B cell (primary cell): ENCODE measurements at regions not wholly inside any gene's neighbourhood (a gene's known extent, or its start where the extent isn't known, plus 50 kb on each side); places are given as distances from the start of the nearest gene placed in this dataset.

Source experiments
- ATAC-seq: fragments of 200-7000 bp; cut with Tn5 transposase; one replicate; pipeline ENCODE4 v1.10.0; 2021; ENCODE audit warnings: low read depth, mild to moderate bottlenecking, moderate number of reproducible peaks, moderate library complexity
- CTCF ChIA-PET: fragments of 350-600 bp; sonication (Branson Sonifier 250); formaldehyde crosslinking; loops from one replicate; lab custom pipeline; 2021; ENCODE audit warnings: antibody characterized with exemption, inconsistent platforms; lab: Charles Lee
- POLR2A ChIA-PET: fragments of 350-600 bp; sonication (Branson Sonifier 250); formaldehyde crosslinking; loops from one replicate; lab custom pipeline; 2021; ENCODE audit warnings: antibody characterized with exemption; lab: Charles Lee
- DNase-seq: peaks from one replicate; pipeline ENCODE4 v3.0.0; 2013
- H2AFZ ChIP-seq: 2 replicates; pipeline ENCODE4 v1.6.1; 2012; ENCODE audit warnings: mild to moderate bottlenecking, low read depth, low read length; ENCODE audit not compliant: insufficient read depth, poor library complexity, severe bottlenecking
- H3K27ac ChIP-seq, 2 donors: 1 replicate in 1 of 2; 2 replicates in 1 of 2; pipeline ENCODE4 v1.5.1; 2012 to 2013; ENCODE audit warnings: low read length in 2 of 2, mild to moderate bottlenecking in 2 of 2, moderate library complexity in 1 of 2
- H3K27me3 ChIP-seq, 4 experiments: fragments of 200-600 bp in 1 of 4; sonication (generic) in 1 of 4; replicated peaks in 1 of 4; 1 replicate in 2 of 4; 2 replicates in 2 of 4; pipeline versions ENCODE4 v1.6.1 to v1.7.0; 2013 to 2016; ENCODE audit warnings: low read length in 3 of 4, mild to moderate bottlenecking in 2 of 4, mixed read lengths in 1 of 4, moderate library complexity in 1 of 4; ENCODE audit not compliant: insufficient read depth in 4 of 4, control insufficient read depth in 3 of 4; ENCODE audit errors: control extremely low read depth in 1 of 4
- H3K36me3 ChIP-seq, 2 experiments: replicated peaks in 1 of 2; 1 replicate in 1 of 2; 2 replicates in 1 of 2; pipeline versions ENCODE4 v1.6.1 to v1.7.1; 2013; ENCODE audit warnings: low read length in 1 of 2; ENCODE audit not compliant: insufficient read depth in 2 of 2, control insufficient read depth in 1 of 2; ENCODE audit errors: control extremely low read depth in 1 of 2, extremely low read depth in 1 of 2
- H3K4me1 ChIP-seq, 2 donors: fragments of 200-600 bp in 1 of 2; sonication (generic) in 1 of 2; 1 replicate in 1 of 2; 2 replicates in 1 of 2; pipeline versions ENCODE4 v1.5.1 to v1.6.1; 2013 to 2017; ENCODE audit warnings: low read length in 2 of 2; ENCODE audit not compliant: control insufficient read depth in 2 of 2, insufficient read depth in 2 of 2
- H3K4me2 ChIP-seq: replicated peaks from 2 replicates; pipeline ENCODE3; 2012; ENCODE audit warnings: mild to moderate bottlenecking, low read depth, low read length; ENCODE audit not compliant: poor library complexity, severe bottlenecking
- H3K4me3 ChIP-seq, 5 experiments: fragments of 200-600 bp in 1 of 5; sonication (generic) in 1 of 5; 1 replicate in 3 of 5; 2 replicates in 2 of 5; pipeline versions ENCODE4 v1.5.1 to v1.7.0; 2011 to 2016; ENCODE audit warnings: low read length in 4 of 5, mild to moderate bottlenecking in 4 of 5, low read depth in 2 of 5, control low read depth in 1 of 5, moderate library complexity in 1 of 5; ENCODE audit not compliant: insufficient read depth in 1 of 5; ENCODE audit errors: control extremely low read depth in 1 of 5, extremely low read depth in 1 of 5
- H3K79me2 ChIP-seq: fragments of 200-600 bp; sonication (generic); one replicate; pipeline ENCODE4 v1.6.0; 2016; ENCODE audit warnings: low read length; ENCODE audit not compliant: control insufficient read depth, insufficient read depth
- H3K9ac ChIP-seq: fragments of 200-600 bp; sonication (generic); 2 replicates; pipeline ENCODE4 v1.6.1; 2017; ENCODE audit warnings: mild to moderate bottlenecking, low read length, moderate library complexity
- H3K9me3 ChIP-seq, 3 donors: one replicate each; pipeline versions ENCODE4 v1.6.1 to v1.7.1; 2013; ENCODE audit warnings: low read length in 2 of 3; ENCODE audit not compliant: control insufficient read depth in 2 of 3, insufficient read depth in 1 of 3; ENCODE audit errors: control extremely low read depth in 1 of 3
- H4K20me1 ChIP-seq: 2 replicates; pipeline ENCODE4 v1.6.0; 2012; ENCODE audit warnings: mild to moderate bottlenecking, low read length; ENCODE audit not compliant: insufficient read depth, control insufficient read depth, poor library complexity, severe bottlenecking
- H3K27ac Mint-ChIP-seq: one replicate; pipeline ENCODE4 v1.8.0; 2021; ENCODE audit warnings: mixed read lengths
- H3K27me3 Mint-ChIP-seq: one replicate; pipeline ENCODE4 v1.8.0; 2021; ENCODE audit warnings: mixed read lengths
- H3K4me1 Mint-ChIP-seq: one replicate; pipeline ENCODE4 v1.8.0; 2021; ENCODE audit warnings: mixed read lengths
- H3K4me3 Mint-ChIP-seq: one replicate; pipeline ENCODE4 v1.8.0; 2021; ENCODE audit warnings: mixed read lengths
- H3K9me3 Mint-ChIP-seq: one replicate; pipeline ENCODE4 v1.8.0; 2022; ENCODE audit warnings: mixed read lengths; ENCODE audit not compliant: insufficient read depth
- CTCF ChIP-seq: fragments of 200-600 bp; IDR thresholded peaks from one replicate; pipeline ENCODE4 v1.8.0; 2022; ENCODE audit warnings: antibody characterized with exemption, mild to moderate bottlenecking
- EZH2 ChIP-seq: IDR thresholded peaks from 2 replicates; pipeline ENCODE4 v1.6.1; 2012; ENCODE audit warnings: borderline replicate concordance, low read depth, mild to moderate bottlenecking, moderate library complexity, low read length; ENCODE audit not compliant: insufficient read depth, poor library complexity, severe bottlenecking
- WGBS: methylation state at CpG from one replicate; pipeline ENCODE4 v1.1.5; 2013; ENCODE audit warnings: missing lambda C conversion rate; ENCODE audit not compliant: insufficient coverage; 5-methylcytosine and 5-hydroxymethylcytosine counted together
- intact Hi-C: fragments of 100-400 bp; cut with micrococcal nuclease; formaldehyde crosslinking; loops from one replicate; pipeline ENCODE4 v1.10.0; 2022

DNA sequence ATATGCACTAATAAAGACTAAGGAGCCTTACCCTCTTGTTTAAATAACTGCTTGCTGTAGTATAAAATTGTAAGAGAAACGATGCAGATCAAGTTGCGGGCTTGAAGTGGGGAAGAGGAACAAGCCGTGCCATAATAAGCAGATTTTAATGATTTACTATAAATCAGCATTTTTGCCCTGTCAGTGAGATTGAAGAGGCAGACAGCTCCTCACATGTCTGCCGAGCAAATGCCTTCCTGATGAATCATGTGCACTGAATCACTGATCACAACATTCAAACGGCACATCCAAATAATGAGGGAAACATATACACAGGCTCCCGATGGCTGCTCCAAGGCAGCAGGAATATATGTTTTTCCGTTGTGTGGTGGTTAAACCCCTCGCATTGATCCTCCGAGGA lies 282.9 kb downstream of the TSHZ3 start:
- Mint-ChIP-seq H3K27me3 (no peaks in the 10 kb centered on the region), H3K27ac (no peak overlapping the region), H3K9me3 (peaks cover 2% of the 10 kb centered on the region), H3K4me3 (no peak overlapping the region), H3K4me1 (no peaks in the 10 kb centered on the region)
- no peaks in the 10 kb centered on the region for H3K27me3 ChIP-seq
- H3K4me1 ChIP-seq: no peaks in the 10 kb centered on the region
- ATAC-seq (no peak), DNase-seq (no peak)
- no peak overlapping the region for H3K27ac ChIP-seq
- no peak overlapping the region for H2AFZ ChIP-seq
- CTCF ChIA-PET: no interaction called here
- TF ChIP-seq CTCF (no peak), EZH2 (no peak)
- no peaks in the 10 kb centered on the region for H3K36me3 ChIP-seq
- H3K4me2 ChIP-seq: no peak overlapping the region
- no peak overlapping the region for H3K4me3 ChIP-seq
- H4K20me1 ChIP-seq: no peaks in the 10 kb centered on the region
- H3K9me3 ChIP-seq: peaks cover 0 to 32% (median 0%) of the 10 kb centered on the region in 3 donors
- POLR2A ChIA-PET: no interaction called here
- intact Hi-C loops: no loop called here
- H3K9ac ChIP-seq: no peak overlapping the region
- no CpG with 5 or more reads among the region's 9 CpGs for WGBS
- no peaks in the 10 kb centered on the region for H3K79me2 ChIP-seq

- ATAC-seq (no peak), DNase-seq (no peak)
- no peak overlapping the region for H3K9ac ChIP-seq
- CTCF ChIA-PET: interaction anchor here (0.6 kb wide), 1 partner anchor 1729 kb away, joined by 3 read pairs; no protein-coding TSS in a partner anchor
- H3K27ac ChIP-seq: no peak overlapping the region
- H3K79me2 ChIP-seq: no peaks in the 10 kb centered on the region
- no peaks in the 10 kb centered on the region for H3K4me1 ChIP-seq
- 98% methylated on average over 6 of the region's 9 CpGs for WGBS
- no peaks in the 10 kb centered on the region for H3K27me3 ChIP-seq
- no peak overlapping the region for H3K27ac Mint-ChIP-seq
- H3K9me3 ChIP-seq: peaks cover 0 to 29% (median 0%) of the 10 kb centered on the region in 3 donors
- H3K4me1 Mint-ChIP-seq: no peaks in the 10 kb centered on the region
- H4K20me1 ChIP-seq: no peaks in the 10 kb centered on the region
- H3K4me3 Mint-ChIP-seq: no peak overlapping the region
- no peaks in the 10 kb centered on the region for H3K27me3 Mint-ChIP-seq
- no peak overlapping the region for H3K4me2 ChIP-seq
- H2AFZ ChIP-seq: no peak overlapping the region
- intact Hi-C loops: no loop called here
- TF ChIP-seq EZH2 (no peak), CTCF (no peak)
- H3K9me3 Mint-ChIP-seq: peaks cover 2% of the 10 kb centered on the region
- H3K36me3 ChIP-seq: no peaks in the 10 kb centered on the region
- POLR2A ChIA-PET: no interaction called here
- no peak overlapping the region for H3K4me3 ChIP-seq
These were observed 284.7 kb downstream of the TSHZ3 start for GRCh38 chr19:31064491-31064890.
